ENCODE measurements at regions not wholly inside any gene's neighbourhood (a gene's known extent, or its start where the extent isn't known, plus 50 kb on each side); places are given as distances from the start of the nearest gene placed in this dataset.
"Not testable (repeated sequence)": the region's sequence is repeated elsewhere in the genome, so short reads cannot be mapped to it uniquely, and the experiment has no call there.

DNA sequence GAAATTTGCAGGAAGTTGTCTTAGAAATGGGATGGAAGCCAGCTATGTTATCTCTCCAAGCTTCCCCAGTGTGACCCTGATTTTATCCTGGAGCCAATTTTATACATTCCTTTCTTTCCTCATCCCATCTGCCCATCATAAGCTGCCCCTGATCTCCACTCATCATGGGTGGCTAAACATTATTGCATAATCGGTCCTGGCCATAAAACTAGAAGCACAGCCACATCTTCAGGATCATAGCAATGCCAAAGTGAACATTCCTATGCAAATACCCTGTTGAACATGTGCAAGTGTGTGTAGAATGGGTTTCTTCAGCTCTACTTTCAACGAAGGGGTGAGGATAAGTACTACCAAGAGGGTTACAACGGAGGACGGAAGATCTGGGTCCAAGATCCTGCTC lies 50.6 kb upstream of the COG2 start:
- intact Hi-C loops (cut with DNase I): loop anchor here in 1 of 2 donors (5.0 kb wide), 1 partner anchor 214 kb away; no protein-coding TSS in a partner anchor

DNA sequence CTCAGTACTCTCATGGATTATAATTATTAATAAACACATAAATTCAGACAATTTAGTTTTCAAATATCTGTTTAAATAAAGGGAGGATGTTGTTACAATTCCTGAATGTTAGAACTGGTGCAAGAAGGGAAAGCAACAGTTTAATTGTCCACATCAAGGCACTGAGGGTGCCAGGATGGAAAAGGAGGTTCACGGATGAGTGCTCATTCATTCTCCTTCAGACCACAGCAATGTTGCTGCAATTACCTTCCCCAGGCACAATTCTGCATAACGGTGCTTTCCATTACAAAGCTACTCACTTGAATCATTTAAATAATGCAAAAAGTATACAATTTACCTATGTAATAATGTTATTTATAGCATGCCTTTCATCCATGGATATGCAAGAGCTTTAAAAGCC lies 52.3 kb upstream of the COG2 start:
- no peak for DNase-seq (ENCODE audit: low spot score)

More for the DNA sequence above, 50.6 kb upstream of the COG2 start:
- DNase-seq (ENCODE audit: low spot score): no peak

DNA sequence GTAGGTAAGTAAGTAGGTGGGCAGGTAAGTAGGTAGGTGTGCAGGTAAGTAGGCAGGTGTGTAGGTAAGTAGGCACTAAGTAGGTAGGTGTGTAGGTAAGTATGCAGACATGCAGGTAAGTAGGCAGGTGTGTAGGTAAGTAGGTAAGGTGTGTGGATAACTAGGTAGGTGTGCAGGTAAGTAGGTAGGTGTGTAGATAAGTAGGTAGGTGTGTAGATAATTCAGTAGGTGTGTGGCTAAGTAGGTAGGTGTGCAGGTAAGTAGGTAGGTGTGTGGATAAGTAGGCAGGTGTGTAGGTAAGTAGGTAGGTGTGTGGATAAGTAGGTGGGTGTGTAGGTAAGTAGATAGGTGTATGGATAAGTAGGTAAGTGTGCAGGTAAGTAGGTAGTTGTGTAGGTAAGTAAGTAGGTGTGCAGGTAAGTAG lies 53.9 kb upstream of the COG2 start:
- intact Hi-C loops (cut with DNase I): no loop called here
- no peak for DNase-seq (ENCODE audit: low spot score)

More for the DNA sequence above, 52.3 kb upstream of the COG2 start:
- intact Hi-C loops (cut with DNase I): loop anchor here in 1 of 2 donors (5.0 kb wide), 1 partner anchor 213 kb away; no protein-coding TSS in a partner anchor

DNA sequence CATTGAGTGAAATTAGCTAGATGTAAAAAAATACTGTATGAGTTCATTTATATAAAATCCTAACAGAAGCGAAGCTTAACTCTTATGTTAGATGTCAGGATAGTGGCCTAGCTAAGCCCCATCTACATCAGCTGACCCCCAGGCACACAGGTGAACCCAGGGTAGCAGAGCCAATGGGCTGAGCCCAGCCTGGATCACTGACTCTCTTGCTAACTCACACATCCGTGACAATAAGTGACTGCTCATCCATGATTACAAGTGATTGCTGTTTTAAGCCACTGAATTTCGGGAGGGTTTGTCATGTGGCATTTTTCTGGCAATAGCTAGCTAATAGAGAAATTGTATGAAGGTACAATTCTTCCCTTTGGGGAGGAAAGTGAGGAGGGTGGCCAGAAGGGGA lies 55.2 kb upstream of the COG2 start:
- intact Hi-C loops (cut with DNase I): no loop called here

GRCh38 chr1:230584660-230585059 lies 57.6 kb upstream of the COG2 start:
- no peak for DNase-seq (ENCODE audit: low spot score)
- intact Hi-C loops (cut with DNase I): no loop called here

More for the DNA sequence above, 55.2 kb upstream of the COG2 start:
- no peak for DNase-seq (ENCODE audit: low spot score)

- no peak for DNase-seq (ENCODE audit: low spot score)
- intact Hi-C loops (cut with DNase I): no loop called here
Observed at GRCh38 chr1:230581446-230582079, 60.7 kb upstream of the COG2 start.

- DNase-seq (ENCODE audit: low spot score): no peak
- intact Hi-C loops (cut with DNase I): no loop called here
Observed at GRCh38 chr1:230578616-230579015, 63.7 kb upstream of the COG2 start.

DNA sequence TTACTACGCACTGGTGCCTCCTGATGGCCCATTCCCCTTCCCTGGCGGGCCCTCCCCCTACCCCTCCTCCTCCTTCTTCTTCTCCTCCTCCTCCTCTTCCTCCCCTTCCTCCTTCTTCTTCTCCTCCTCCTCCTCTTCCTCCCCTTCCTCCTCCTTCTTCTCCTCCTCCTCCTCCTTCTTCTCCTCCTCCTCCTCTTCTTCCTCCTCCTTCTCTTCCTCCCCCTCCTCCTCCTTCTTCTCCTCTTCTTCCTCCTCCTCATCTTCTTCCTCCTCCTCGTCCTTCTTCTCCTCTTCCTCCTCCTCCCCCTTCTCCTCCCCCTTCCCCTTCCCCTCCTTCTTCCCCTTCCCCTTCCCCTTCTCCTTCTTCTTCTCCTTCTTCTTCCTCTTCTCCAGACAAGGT lies 64.7 kb upstream of the COG2 start:
- no peak for DNase-seq (ENCODE audit: low spot score)
- intact Hi-C loops (cut with DNase I): no loop called here

DNA sequence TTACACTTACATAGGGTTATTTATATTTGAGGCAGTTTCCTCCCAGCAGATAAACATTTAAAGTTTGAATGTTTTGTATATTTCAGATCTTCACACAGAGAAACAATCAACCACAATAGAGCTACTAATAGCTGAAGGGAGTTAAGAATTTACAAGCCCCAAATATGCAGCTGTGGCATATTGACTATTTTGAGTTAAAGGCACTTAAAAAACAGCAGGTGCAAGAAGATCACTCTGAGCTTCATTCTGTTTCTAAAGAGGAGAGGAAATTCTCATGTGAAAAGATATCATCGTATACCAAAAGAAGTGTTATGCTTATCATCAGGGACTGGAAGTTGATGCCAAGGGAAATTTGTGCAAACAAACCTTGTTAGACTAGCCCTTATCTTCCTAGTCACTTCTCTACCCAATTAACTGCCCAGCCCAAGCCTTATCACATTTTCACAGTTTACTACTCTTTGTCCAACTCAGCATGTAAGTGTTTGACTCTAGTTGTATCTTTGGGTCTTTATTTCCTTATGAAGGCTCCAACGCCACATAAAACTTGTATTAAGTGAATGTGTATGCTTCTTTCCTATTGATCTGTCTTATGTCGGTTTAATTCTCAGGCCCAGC lies 66.3 kb upstream of the COG2 start:
- intact Hi-C loops (cut with DNase I): no loop called here

GRCh38 chr1:230574502-230574901 lies 67.8 kb upstream of the COG2 start:
- intact Hi-C loops (cut with DNase I): no loop called here
- DNase-seq (ENCODE audit: low spot score): no peak

More for the DNA sequence above, 66.3 kb upstream of the COG2 start:
- DNase-seq (ENCODE audit: low spot score): no peak

GRCh38 chr1:230573658-230574057 lies 68.6 kb upstream of the COG2 start:
- no peak for DNase-seq (ENCODE audit: low spot score)
- intact Hi-C loops (cut with DNase I): no loop called here

DNA sequence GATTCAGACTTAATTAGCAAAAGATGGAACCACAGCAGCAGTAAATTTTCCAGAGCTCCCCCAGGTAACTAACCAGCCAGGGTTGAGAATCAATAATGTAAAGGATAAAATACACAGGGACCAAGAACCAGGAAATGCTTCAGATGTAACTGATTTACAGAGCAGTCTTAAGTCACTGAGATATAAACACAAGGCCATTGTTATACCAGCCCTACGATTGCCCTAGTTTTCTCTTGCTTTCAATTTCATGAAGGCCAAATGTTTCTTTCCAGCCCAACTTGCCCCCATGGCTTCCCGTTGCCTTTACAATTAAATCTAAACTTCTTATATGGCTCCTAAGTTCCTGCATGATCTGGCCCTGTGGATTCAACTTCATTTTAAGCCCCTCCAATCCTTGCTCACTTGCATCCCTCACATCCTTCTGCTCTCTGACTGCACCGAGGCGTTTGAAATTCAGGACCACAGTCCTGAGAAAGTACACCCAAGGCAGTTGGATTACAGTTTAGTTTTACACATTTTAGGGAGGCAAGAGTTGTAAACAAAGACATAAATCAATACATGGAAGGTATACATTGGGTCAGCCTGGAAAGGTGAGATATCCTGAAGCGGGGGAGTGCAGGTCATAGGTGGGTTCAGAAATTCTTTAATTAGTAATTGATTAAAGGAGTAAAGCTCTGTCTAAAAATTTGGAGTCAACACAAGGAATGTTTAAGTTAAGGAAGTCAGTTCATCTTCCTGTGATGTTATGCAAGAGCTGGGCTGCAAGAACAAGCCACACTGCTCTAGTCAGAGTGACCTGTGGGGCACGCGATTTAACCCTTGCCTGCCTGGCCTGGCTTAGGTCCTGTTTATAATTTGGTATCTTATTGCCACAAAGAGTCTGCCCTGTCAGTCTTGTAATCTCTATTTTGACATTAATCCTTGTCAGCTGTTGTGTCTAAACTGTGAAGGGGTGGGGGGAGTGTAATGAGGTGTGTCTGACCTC lies 69.9 kb upstream of the COG2 start:
- intact Hi-C loops (cut with DNase I): no loop called here
- DNase-seq (ENCODE audit: low spot score): no peak

DNA sequence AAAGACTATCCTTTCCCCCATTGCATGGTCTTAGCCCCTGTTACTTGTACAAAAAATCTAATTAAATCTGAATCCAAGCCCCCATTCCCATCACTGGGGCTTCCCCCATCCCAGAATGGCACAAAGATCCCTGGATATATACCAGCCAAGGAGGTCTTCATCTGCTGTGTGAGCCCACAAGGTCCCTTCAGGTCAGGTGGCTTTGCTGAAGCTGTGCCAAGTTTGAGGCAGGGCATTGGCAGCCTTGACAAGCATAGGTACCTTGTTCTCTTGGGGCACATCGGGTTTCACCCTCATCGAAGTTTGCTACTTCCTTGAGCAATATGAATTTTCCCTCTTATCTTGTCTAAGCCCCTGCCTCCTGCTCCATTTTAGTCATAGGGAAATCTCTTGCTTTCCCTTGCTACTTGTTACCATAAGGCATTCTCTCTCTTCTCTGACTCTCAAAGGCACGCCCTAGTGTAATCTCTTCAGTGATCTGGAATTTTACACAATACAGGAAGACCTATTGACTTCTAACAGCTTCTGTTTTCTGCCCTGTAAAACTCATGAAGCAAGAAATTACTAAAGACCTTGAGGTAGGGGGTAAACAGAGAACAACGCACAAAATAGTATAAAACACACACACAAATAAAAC lies 71.4 kb upstream of the COG2 start:
- no peak for DNase-seq (ENCODE audit: low spot score)
- intact Hi-C loops (cut with DNase I): no loop called here

DNA sequence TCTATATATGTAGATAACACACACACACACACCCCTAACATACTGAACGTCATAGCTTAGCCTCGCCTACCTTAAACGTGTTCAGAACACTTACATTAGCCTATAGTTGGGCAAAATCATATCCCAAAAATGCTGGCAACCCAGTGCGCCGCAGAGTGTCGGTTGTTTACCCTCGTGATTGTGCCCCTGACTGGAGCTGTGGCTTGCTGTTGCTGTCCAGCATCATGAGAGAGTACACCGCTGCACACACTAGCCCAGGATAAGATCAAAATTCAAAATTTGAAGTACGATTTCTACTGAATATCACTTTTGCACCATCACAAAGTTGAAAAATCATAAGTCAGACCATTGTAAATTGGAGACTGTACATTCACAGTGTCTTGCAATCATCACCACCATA lies 73.1 kb upstream of the COG2 start:
- intact Hi-C loops (cut with DNase I): no loop called here
- DNase-seq (ENCODE audit: low spot score): no peak

GRCh38 chr1:230568676-230569075 lies 73.6 kb upstream of the COG2 start:
- DNase-seq (ENCODE audit: low spot score): no peak
- intact Hi-C loops (cut with DNase I): no loop called here

GRCh38 chr1:230568008-230568407 lies 74.3 kb upstream of the COG2 start:
- intact Hi-C loops (cut with DNase I): no loop called here
- no peak for DNase-seq (ENCODE audit: low spot score)

- intact Hi-C loops (cut with DNase I): no loop called here
- DNase-seq (ENCODE audit: low spot score): no peak
Observed at GRCh38 chr1:230567221-230567575, 75.1 kb upstream of the COG2 start.

DNA sequence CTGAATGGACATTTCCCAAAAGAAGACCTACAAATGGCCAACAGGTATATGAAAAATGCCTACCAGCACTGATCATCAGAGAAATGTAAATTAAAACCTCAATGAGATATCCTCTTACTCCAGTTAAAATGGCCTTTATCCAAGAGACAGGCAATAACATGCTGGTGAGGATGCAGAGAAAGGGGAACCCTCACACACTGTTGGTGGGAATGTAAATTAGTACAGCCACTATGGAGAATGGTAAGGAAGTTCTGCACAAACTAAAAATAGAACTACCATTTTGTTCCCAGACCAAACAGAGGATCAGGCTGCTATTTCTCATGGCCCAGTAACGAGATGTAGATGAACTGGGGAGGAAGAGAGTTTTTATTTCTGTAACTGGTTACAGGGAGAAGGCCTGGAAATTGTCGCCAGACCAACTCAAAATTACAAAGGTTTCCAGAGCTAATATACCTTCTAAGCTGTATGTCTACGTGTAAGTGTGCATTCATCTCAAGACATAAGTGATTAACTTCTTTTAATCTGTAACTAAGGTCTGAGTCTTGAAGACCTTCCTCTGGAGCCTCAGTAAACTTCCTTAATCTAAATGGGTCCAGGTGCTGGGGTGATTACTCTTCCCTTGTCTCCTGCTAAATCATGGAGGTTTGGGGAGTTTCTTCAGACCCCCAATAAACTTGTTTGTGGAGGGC lies 75.6 kb upstream of the COG2 start:
- intact Hi-C loops (cut with DNase I); DNase-seq (ENCODE audit: low spot score): not testable (repeated sequence)

GRCh38 chr1:230565141-230565540 lies 77.1 kb upstream of the COG2 start:
- no peak for DNase-seq (ENCODE audit: low spot score)
- intact Hi-C loops (cut with DNase I): no loop called here
